Neural cell (in vitro differentiated cells): ENCODE measurements at regions not wholly inside any gene's neighbourhood (a gene's known extent, or its start where the extent isn't known, plus 50 kb on each side); places are given as distances from the start of the nearest gene placed in this dataset.

Experiments
- H2AFZ ChIP-seq: fragments of 200-600, 300-800 bp; sonication (generic), shearing (Covaris generic); 2 replicates; pipeline ENCODE4 v1.6.0; 2014; ENCODE audit warnings: low read depth, mild to moderate bottlenecking, antibody characterized with exemption, low read length, moderate library complexity
- H3F3A ChIP-seq: fragments of 200-600 bp; shearing (Covaris generic); 2 replicates; pipeline ENCODE4 v1.6.1; 2016; ENCODE audit warnings: mild to moderate bottlenecking, moderate library complexity, mixed read lengths, antibody characterized with exemption, low read length; ENCODE audit not compliant: insufficient read depth, poor library complexity, severe bottlenecking
- H3K27ac ChIP-seq: fragments of 200-600, 300-800 bp; sonication (generic), shearing (Covaris generic); 2 replicates; pipeline ENCODE4 v1.5.1; 2014; ENCODE audit warnings: mild to moderate bottlenecking, low read length, moderate library complexity
- H3K27me3 ChIP-seq: fragments of 300-800, 200-600 bp; sonication (generic), shearing (Covaris generic); 2 replicates; pipeline ENCODE4 v1.6.0; 2014; ENCODE audit warnings: mild to moderate bottlenecking, low read depth, low read length, moderate library complexity; ENCODE audit not compliant: insufficient read depth
- H3K36me3 ChIP-seq: fragments of 300-800, 200-600 bp; sonication (generic), shearing (Covaris generic); 2 replicates; pipeline ENCODE4 v1.5.1; 2014; ENCODE audit warnings: mild to moderate bottlenecking, antibody characterized with exemption, low read length, moderate library complexity; ENCODE audit not compliant: insufficient read depth
- H3K4me2 ChIP-seq: fragments of 300-800, 200-600 bp; sonication (generic), shearing (Covaris generic); 2 replicates; pipeline ENCODE4 v1.6.0; 2014; ENCODE audit warnings: mild to moderate bottlenecking, low read length
- H3K4me3 ChIP-seq: fragments of 300-800, 200-600 bp; sonication (generic), shearing (Covaris generic); 2 replicates; pipeline ENCODE4 v1.5.1; 2014; ENCODE audit warnings: mild to moderate bottlenecking, low read length, moderate library complexity
- H3K79me2 ChIP-seq: fragments of 200-600 bp; shearing (Covaris generic); replicated peaks from 2 replicates; pipeline ENCODE4 v1.6.0; 2014; ENCODE audit warnings: mild to moderate bottlenecking, low read length, moderate library complexity; ENCODE audit not compliant: insufficient read depth
- H3K9ac ChIP-seq: fragments of 300-800, 200-600 bp; sonication (generic), shearing (Covaris generic); 2 replicates; pipeline ENCODE4 v1.6.1; 2016; ENCODE audit warnings: mild to moderate bottlenecking, low read length, mixed read lengths
- H3K9me2 ChIP-seq: fragments of 200-600 bp; shearing (Covaris generic); 2 replicates; pipeline ENCODE4 v1.6.1; 2016; ENCODE audit warnings: mild to moderate bottlenecking, low read length, mixed read lengths; ENCODE audit not compliant: insufficient read depth
- H3K9me3 ChIP-seq: fragments of 200-600, 300-800 bp; sonication (generic), shearing (Covaris generic); 2 replicates; pipeline ENCODE4 v1.6.1; 2016; ENCODE audit warnings: mild to moderate bottlenecking, mixed run types, low read length, moderate library complexity, mixed read lengths
- H4K20me1 ChIP-seq: fragments of 200-600 bp; shearing (Covaris generic); 2 replicates; pipeline ENCODE4 v1.6.1; 2016; ENCODE audit warnings: mild to moderate bottlenecking, mixed run types; ENCODE audit not compliant: insufficient read depth
- EP300 ChIP-seq: fragments of 450-650 bp; conservative IDR thresholded peaks from 2 replicates; pipeline ENCODE4 v1.6.1; 2014; ENCODE audit warnings: antibody characterized with exemption, mild to moderate bottlenecking, moderate library complexity; ENCODE audit not compliant: poor library complexity, severe bottlenecking
- EZH2 ChIP-seq: fragments of 200-600, 300-800 bp; shearing (Covaris generic), sonication (generic); IDR thresholded peaks from 2 replicates; pipeline ENCODE4 v1.6.1; 2014; ENCODE audit warnings: antibody characterized with exemption, low read length, borderline replicate concordance, mild to moderate bottlenecking; ENCODE audit not compliant: insufficient read depth, poor library complexity, severe bottlenecking
- MXI1 ChIP-seq: fragments of 450-650 bp; conservative IDR thresholded peaks from 2 replicates; pipeline ENCODE4 v1.6.1; 2014; ENCODE audit warnings: antibody characterized with exemption, mild to moderate bottlenecking; ENCODE audit not compliant: poor library complexity, severe bottlenecking
- POLR2AphosphoS5 ChIP-seq: IDR thresholded peaks from 2 replicates; pipeline ENCODE4 v1.6.1; 2012
- RAD21 ChIP-seq: fragments of 450-650 bp; conservative IDR thresholded peaks from 2 replicates; pipeline ENCODE4 v1.6.1; 2014; ENCODE audit warnings: antibody characterized with exemption, mild to moderate bottlenecking, moderate library complexity
- SMC3 ChIP-seq: fragments of 450-650 bp; conservative IDR thresholded peaks from 2 replicates; pipeline ENCODE4 v1.6.1; 2014; ENCODE audit warnings: antibody characterized with exemption, mild to moderate bottlenecking, moderate library complexity; ENCODE audit not compliant: poor library complexity
- TAF1 ChIP-seq: IDR thresholded peaks from 2 replicates; pipeline ENCODE4 v1.6.1; 2012; ENCODE audit warnings: low read depth
- TF ChIP-seq, protein P1 (sequence below): fragments of 450-650 bp; IDR thresholded peaks from 2 replicates; pipeline ENCODE4 v1.5.1; 2014; ENCODE audit warnings: antibody characterized with exemption, mild to moderate bottlenecking, moderate library complexity; ENCODE audit not compliant: poor library complexity, severe bottlenecking
- TF ChIP-seq, protein P2 (sequence below): IDR thresholded peaks from 2 replicates; pipeline ENCODE4 v1.6.1; 2012; ENCODE audit warnings: borderline replicate concordance

DNA sequence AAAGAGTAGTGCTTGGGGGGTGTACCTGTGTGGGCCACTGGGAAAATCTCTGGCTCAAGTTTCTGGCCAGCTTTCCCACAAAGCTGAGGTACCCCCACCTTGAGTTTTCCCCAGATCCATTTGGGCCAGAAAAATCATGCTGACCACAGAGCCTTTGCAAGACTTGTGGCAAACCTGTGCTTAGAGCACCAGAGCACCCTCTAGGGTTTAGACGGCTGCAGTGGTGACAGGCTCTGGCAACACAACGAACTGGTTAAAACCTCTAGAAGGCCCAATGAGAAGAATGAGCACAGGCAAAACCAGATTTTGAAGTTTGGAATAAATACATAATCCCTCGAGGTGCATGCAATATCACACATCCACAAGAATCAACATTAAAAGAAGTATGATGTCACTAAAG, 290.7 kb upstream of the FOLH1 start:
- no peak overlapping the region for H3K4me3 ChIP-seq
- no peak overlapping the region for H2AFZ ChIP-seq
- no peak overlapping the region for H3K4me2 ChIP-seq
- H4K20me1 ChIP-seq: no peaks in the 10 kb centered on the region
- H3K36me3 ChIP-seq: no peaks in the 10 kb centered on the region
- no peaks in the 10 kb centered on the region for H3K27me3 ChIP-seq
- H3F3A ChIP-seq: no peaks in the 10 kb centered on the region
- no peak for TF ChIP-seq POLR2AphosphoS5
- TF ChIP-seq, protein P1, sequence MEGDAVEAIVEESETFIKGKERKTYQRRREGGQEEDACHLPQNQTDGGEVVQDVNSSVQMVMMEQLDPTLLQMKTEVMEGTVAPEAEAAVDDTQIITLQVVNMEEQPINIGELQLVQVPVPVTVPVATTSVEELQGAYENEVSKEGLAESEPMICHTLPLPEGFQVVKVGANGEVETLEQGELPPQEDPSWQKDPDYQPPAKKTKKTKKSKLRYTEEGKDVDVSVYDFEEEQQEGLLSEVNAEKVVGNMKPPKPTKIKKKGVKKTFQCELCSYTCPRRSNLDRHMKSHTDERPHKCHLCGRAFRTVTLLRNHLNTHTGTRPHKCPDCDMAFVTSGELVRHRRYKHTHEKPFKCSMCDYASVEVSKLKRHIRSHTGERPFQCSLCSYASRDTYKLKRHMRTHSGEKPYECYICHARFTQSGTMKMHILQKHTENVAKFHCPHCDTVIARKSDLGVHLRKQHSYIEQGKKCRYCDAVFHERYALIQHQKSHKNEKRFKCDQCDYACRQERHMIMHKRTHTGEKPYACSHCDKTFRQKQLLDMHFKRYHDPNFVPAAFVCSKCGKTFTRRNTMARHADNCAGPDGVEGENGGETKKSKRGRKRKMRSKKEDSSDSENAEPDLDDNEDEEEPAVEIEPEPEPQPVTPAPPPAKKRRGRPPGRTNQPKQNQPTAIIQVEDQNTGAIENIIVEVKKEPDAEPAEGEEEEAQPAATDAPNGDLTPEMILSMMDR: no peak
- TF ChIP-seq RAD21: no peak
- no peak for TF ChIP-seq EP300
- no peak for TF ChIP-seq TAF1
- TF ChIP-seq MXI1: no peak
- TF ChIP-seq SMC3: no peak
- TF ChIP-seq, protein P2, sequence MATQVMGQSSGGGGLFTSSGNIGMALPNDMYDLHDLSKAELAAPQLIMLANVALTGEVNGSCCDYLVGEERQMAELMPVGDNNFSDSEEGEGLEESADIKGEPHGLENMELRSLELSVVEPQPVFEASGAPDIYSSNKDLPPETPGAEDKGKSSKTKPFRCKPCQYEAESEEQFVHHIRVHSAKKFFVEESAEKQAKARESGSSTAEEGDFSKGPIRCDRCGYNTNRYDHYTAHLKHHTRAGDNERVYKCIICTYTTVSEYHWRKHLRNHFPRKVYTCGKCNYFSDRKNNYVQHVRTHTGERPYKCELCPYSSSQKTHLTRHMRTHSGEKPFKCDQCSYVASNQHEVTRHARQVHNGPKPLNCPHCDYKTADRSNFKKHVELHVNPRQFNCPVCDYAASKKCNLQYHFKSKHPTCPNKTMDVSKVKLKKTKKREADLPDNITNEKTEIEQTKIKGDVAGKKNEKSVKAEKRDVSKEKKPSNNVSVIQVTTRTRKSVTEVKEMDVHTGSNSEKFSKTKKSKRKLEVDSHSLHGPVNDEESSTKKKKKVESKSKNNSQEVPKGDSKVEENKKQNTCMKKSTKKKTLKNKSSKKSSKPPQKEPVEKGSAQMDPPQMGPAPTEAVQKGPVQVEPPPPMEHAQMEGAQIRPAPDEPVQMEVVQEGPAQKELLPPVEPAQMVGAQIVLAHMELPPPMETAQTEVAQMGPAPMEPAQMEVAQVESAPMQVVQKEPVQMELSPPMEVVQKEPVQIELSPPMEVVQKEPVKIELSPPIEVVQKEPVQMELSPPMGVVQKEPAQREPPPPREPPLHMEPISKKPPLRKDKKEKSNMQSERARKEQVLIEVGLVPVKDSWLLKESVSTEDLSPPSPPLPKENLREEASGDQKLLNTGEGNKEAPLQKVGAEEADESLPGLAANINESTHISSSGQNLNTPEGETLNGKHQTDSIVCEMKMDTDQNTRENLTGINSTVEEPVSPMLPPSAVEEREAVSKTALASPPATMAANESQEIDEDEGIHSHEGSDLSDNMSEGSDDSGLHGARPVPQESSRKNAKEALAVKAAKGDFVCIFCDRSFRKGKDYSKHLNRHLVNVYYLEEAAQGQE: no peak
- no peak for TF ChIP-seq EZH2
- H3K27ac ChIP-seq: no peak overlapping the region
- H3K9me2 ChIP-seq: no peaks in the 10 kb centered on the region
- no peaks in the 10 kb centered on the region for H3K9me3 ChIP-seq
- H3K79me2 ChIP-seq: no peaks in the 10 kb centered on the region
- H3K9ac ChIP-seq: no peak overlapping the region

DNA sequence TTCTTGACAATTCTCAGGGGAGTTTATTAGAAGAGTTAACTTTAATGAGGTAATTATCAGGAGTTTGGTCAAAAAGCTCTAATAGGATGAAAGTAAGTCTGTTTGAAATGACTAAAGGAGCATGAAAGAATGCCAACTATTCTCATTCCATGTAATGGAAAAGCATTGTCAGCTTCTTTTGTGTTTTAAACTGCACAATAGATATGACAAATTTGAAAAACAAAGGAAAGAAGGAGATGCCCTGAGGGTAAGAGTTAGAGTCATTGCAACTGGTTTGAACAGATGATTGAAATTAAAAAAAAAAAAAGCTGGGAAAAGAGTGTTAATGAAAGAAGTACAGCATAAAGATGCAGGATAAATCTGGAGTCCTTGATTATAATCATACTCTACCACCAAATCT, 296.8 kb upstream of the FOLH1 start:
- H3K4me2 ChIP-seq: no peak overlapping the region
- no peaks in the 10 kb centered on the region for H3K36me3 ChIP-seq
- no peaks in the 10 kb centered on the region for H3K9me3 ChIP-seq
- H3K27me3 ChIP-seq: no peaks in the 10 kb centered on the region
- H4K20me1 ChIP-seq: no peaks in the 10 kb centered on the region
- no peaks in the 10 kb centered on the region for H3F3A ChIP-seq
- no peaks in the 10 kb centered on the region for H3K9me2 ChIP-seq
- H2AFZ ChIP-seq: no peak overlapping the region
- no peak overlapping the region for H3K27ac ChIP-seq
- no peak overlapping the region for H3K9ac ChIP-seq
- no peaks in the 10 kb centered on the region for H3K79me2 ChIP-seq
- no peak for TF ChIP-seq MXI1
- no peak for TF ChIP-seq EP300
- no peak for TF ChIP-seq TAF1
- no peak for TF ChIP-seq SMC3
- TF ChIP-seq, protein P2: no peak
- no peak for TF ChIP-seq POLR2AphosphoS5
- TF ChIP-seq, protein P1: no peak
- no peak for TF ChIP-seq RAD21
- H3K4me3 ChIP-seq: no peak overlapping the region
